ENCODE measurements at regions not wholly inside any gene's neighbourhood (a gene's known extent, or its start where the extent isn't known, plus 50 kb on each side); places are given as distances from the start of the nearest gene placed in this dataset.
"Not testable (repeated sequence)": the region's sequence is repeated elsewhere in the genome, so short reads cannot be mapped to it uniquely, and the experiment has no call there.

DNA sequence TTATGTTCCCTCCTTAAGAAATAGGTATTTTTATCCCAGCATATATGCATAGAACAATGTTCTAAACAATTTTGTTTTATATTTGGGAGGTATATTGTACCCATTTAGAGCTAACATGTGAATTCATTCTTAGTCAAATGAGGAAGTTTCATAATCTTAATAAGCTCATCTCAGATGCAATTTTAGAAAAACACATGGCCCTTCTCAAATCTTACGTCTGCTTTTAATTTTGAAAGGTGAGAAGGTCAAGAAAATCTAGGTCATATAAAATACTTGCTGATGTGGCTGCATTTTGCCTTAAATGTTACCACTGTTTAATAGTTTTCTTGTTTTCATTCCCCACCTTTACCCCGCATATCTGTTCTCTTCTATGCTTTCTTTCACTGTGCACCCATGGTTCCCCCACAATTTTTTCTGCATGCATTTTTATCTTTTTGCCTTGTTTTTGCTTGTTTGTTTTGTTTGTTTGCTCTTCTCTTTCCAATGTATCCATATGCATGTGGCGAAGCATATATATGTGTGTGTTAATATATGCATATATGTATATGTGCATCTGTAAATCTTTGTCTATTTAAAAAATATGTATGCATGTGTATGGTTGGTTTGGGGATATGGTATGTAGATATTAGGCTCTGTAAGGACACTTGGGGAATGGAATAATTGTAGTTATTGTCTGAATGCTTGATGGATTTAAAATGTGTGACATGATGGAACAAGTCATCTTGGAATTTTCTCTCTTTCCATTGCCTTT is 317.1 kb downstream of the BCAT1 start:
- TF ChIP-seq, protein P1, sequence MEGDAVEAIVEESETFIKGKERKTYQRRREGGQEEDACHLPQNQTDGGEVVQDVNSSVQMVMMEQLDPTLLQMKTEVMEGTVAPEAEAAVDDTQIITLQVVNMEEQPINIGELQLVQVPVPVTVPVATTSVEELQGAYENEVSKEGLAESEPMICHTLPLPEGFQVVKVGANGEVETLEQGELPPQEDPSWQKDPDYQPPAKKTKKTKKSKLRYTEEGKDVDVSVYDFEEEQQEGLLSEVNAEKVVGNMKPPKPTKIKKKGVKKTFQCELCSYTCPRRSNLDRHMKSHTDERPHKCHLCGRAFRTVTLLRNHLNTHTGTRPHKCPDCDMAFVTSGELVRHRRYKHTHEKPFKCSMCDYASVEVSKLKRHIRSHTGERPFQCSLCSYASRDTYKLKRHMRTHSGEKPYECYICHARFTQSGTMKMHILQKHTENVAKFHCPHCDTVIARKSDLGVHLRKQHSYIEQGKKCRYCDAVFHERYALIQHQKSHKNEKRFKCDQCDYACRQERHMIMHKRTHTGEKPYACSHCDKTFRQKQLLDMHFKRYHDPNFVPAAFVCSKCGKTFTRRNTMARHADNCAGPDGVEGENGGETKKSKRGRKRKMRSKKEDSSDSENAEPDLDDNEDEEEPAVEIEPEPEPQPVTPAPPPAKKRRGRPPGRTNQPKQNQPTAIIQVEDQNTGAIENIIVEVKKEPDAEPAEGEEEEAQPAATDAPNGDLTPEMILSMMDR (conservative IDR thresholded peaks at IDR 0.05; ENCODE audit: low read length), result no peak
- DNase-seq (ENCODE audit: low read depth), result no peak
- H3K4me3 ChIP-seq (ENCODE audit: low read length), result no peak overlapping the region

- H3K4me3 ChIP-seq (ENCODE audit: low read length), result no peak overlapping the region
- TF ChIP-seq, protein P1 (conservative IDR thresholded peaks at IDR 0.05; ENCODE audit: low read length), result no peak
- no peak for DNase-seq (ENCODE audit: low read depth)
These were observed 318.0 kb downstream of the BCAT1 start for GRCh38 chr12:24630856-24631255.

DNA sequence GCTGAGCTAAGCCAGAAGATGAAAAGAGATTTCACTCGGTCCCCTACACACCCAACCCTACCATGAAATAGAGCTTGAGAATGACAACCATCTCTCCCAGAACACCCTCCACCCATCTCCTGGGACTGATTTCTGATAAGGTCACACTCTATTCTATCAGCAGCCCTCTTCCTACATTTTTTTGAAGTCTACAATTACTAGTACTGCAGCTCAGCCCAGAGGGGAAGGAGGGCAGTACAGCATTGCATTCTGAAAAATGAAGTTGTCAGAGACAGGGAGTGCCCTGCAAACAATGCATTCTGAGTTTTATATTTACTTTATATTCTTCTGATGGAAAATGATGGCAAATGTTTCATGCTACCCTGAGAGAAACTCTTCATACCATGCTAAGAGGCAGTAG is 318.5 kb downstream of the BCAT1 start:
- DNase-seq (ENCODE audit: low read depth), result no peak
- H3K4me3 ChIP-seq (ENCODE audit: low read length), result no peak overlapping the region
- TF ChIP-seq, protein P1 (conservative IDR thresholded peaks at IDR 0.05; ENCODE audit: low read length), result no peak

- TF ChIP-seq, protein P1 (conservative IDR thresholded peaks at IDR 0.05; ENCODE audit: low read length), result no peak
- no peak for DNase-seq (ENCODE audit: low read depth)
- no peak overlapping the region for H3K4me3 ChIP-seq (ENCODE audit: low read length)
These were observed 323.8 kb downstream of the BCAT1 start for GRCh38 chr12:24625103-24625502.

- not testable (repeated sequence) for DNase-seq (ENCODE audit: low read depth); H3K4me3 ChIP-seq (ENCODE audit: low read length)
These were observed 328.9 kb downstream of the BCAT1 start for GRCh38 chr12:24619954-24620353.

GRCh38 chr12:24617471-24617870 is 331.4 kb downstream of the BCAT1 start:
- DNase-seq (ENCODE audit: low read depth), result no peak
- H3K4me3 ChIP-seq (ENCODE audit: low read length), result no peak overlapping the region
- TF ChIP-seq, protein P1 (conservative IDR thresholded peaks at IDR 0.05; ENCODE audit: low read length), result no peak

DNA sequence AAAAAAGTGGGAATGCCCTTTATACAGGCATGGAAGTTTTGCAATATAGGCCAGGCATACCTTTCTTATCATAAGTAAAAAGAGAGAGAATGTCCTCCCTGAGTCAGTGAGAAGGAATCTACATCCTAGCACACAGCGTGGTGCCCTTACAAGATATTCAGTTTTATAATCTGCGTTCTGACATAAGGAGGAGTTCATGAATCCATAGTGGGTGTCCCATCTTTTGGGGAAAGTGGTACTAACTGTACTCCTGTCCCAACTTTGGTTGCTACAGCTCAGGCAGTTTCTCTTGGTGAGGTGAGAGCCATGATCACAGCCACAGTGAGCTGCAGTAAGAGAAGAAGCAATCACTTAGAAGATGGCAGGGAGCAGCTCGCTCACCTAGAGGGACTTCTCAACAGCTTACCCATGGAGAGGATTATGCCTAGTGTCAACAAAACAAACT is 332.9 kb downstream of the BCAT1 start:
- DNase-seq (ENCODE audit: low read depth), result no peak
- TF ChIP-seq, protein P1 (conservative IDR thresholded peaks at IDR 0.05; ENCODE audit: low read length), result no peak
- no peak overlapping the region for H3K4me3 ChIP-seq (ENCODE audit: low read length)

Measured in AG10803 (cell line).